H9 (cell line): ENCODE measurements at regions not wholly inside any gene's neighbourhood (a gene's known extent, or its start where the extent isn't known, plus 50 kb on each side); places are given as distances from the start of the nearest gene placed in this dataset.

Source experiments
- DNase-seq: peaks from one replicate; pipeline ENCODE4 v3.0.0-alpha.2; 2017
- H2AFZ ChIP-seq: one replicate; pipeline ENCODE4 v1.6.1; 2013; ENCODE audit warnings: mild to moderate bottlenecking, low read length, control low read depth, moderate library complexity
- H2AK5ac ChIP-seq: 2 replicates; pipeline ENCODE4 v1.6.1; 2013; ENCODE audit warnings: low read length, control low read depth, mixed read lengths; ENCODE audit not compliant: insufficient read length
- H2BK120ac ChIP-seq: one replicate; pipeline ENCODE4 v1.6.1; 2013; ENCODE audit warnings: low read depth, mild to moderate bottlenecking, low read length, control low read depth, inconsistent platforms; ENCODE audit not compliant: poor library complexity, severe bottlenecking
- H2BK12ac ChIP-seq: 2 replicates; pipeline ENCODE4 v1.6.1; 2013; ENCODE audit warnings: low read length, control low read depth, mixed read lengths, low read depth; ENCODE audit not compliant: insufficient read length
- H2BK15ac ChIP-seq: 2 replicates; pipeline ENCODE4 v1.6.1; 2013; ENCODE audit warnings: low read depth, low read length, control low read depth
- H2BK20ac ChIP-seq: one replicate; pipeline ENCODE4 v1.6.1; 2013; ENCODE audit warnings: low read depth, mild to moderate bottlenecking, low read length, control low read depth, inconsistent platforms; ENCODE audit not compliant: poor library complexity, severe bottlenecking
- H2BK5ac ChIP-seq: 2 replicates; pipeline ENCODE4 v1.6.1; 2013; ENCODE audit warnings: low read length, control low read depth, mixed read lengths; ENCODE audit not compliant: insufficient read length
- H3K14ac ChIP-seq: 2 replicates; pipeline ENCODE4 v1.6.1; 2013; ENCODE audit warnings: low read length, control low read depth; ENCODE audit not compliant: insufficient read depth
- H3K18ac ChIP-seq: 2 replicates; pipeline ENCODE4 v1.6.1; 2013; ENCODE audit warnings: low read depth, mild to moderate bottlenecking, mixed read lengths, low read length, control low read depth; ENCODE audit not compliant: insufficient read length
- H3K23ac ChIP-seq: 2 replicates; pipeline ENCODE4 v1.6.1; 2013; ENCODE audit warnings: low read length, control low read depth, mixed read lengths, low read depth; ENCODE audit not compliant: insufficient read length
- H3K23me2 ChIP-seq: 2 replicates; pipeline ENCODE4 v1.6.1; 2013; ENCODE audit warnings: low read depth, mild to moderate bottlenecking, mixed read lengths, low read length, control low read depth; ENCODE audit not compliant: insufficient read length, poor library complexity, severe bottlenecking
- H3K27ac ChIP-seq: 2 replicates; pipeline ENCODE4 v1.5.1; 2013; ENCODE audit warnings: low read length, control low read depth, mixed read lengths, low read depth; ENCODE audit not compliant: insufficient read length
- H3K27me3 ChIP-seq: 2 replicates; pipeline ENCODE4 v1.6.1; 2013; ENCODE audit warnings: low read length, control low read depth, inconsistent platforms; ENCODE audit not compliant: insufficient read depth
- H3K4ac ChIP-seq: 2 replicates; pipeline ENCODE4 v1.6.1; 2013; ENCODE audit warnings: low read depth, mild to moderate bottlenecking, control low read depth, inconsistent platforms, low read length, moderate library complexity
- H3K4me1 ChIP-seq: 2 replicates; pipeline ENCODE4 v1.6.1; 2013; ENCODE audit warnings: low read length, control low read depth, inconsistent platforms; ENCODE audit not compliant: insufficient read depth
- H3K4me2 ChIP-seq: 2 replicates; pipeline ENCODE4 v1.6.1; 2013; ENCODE audit warnings: low read length, control low read depth, mixed read lengths; ENCODE audit not compliant: insufficient read length, insufficient read depth
- H3K56ac ChIP-seq: 2 replicates; pipeline ENCODE4 v1.6.1; 2013; ENCODE audit warnings: low read depth, mild to moderate bottlenecking, mixed read lengths, low read length, control low read depth; ENCODE audit not compliant: insufficient read length
- H3K79me1 ChIP-seq: 2 replicates; pipeline ENCODE4 v1.6.1; 2013; ENCODE audit warnings: low read depth, mild to moderate bottlenecking, moderate library complexity, low read length, control low read depth, inconsistent platforms; ENCODE audit not compliant: insufficient read depth, poor library complexity, severe bottlenecking
- H3K79me2 ChIP-seq: 2 replicates; pipeline ENCODE4 v1.6.1; 2013; ENCODE audit warnings: low read length, control low read depth, inconsistent platforms; ENCODE audit not compliant: insufficient read depth
- H3K9ac ChIP-seq: 2 replicates; pipeline ENCODE4 v1.6.1; 2013; ENCODE audit warnings: low read length, control low read depth, mixed read lengths; ENCODE audit not compliant: insufficient read length; ENCODE audit errors: extremely low read depth
- H3K9me3 ChIP-seq: one replicate; pipeline ENCODE4 v1.6.1; 2013; ENCODE audit warnings: low read depth, low read length, inconsistent platforms; ENCODE audit not compliant: control insufficient read depth
- H3T11ph ChIP-seq: one replicate; pipeline ENCODE4 v1.6.1; 2013; ENCODE audit warnings: mild to moderate bottlenecking, low read length, control low read depth, inconsistent platforms
- H4K20me1 ChIP-seq: one replicate; pipeline ENCODE4 v1.6.1; 2013; ENCODE audit not compliant: control insufficient read depth, insufficient read length, insufficient read depth
- H4K5ac ChIP-seq: 2 replicates; pipeline ENCODE4 v1.6.1; 2013; ENCODE audit warnings: low read depth, mild to moderate bottlenecking, mixed read lengths, low read length, control low read depth; ENCODE audit not compliant: insufficient read length
- H4K8ac ChIP-seq: replicated peaks from 2 replicates; pipeline ENCODE4 v1.6.1; 2013; ENCODE audit warnings: low read length, control low read depth, mixed read lengths, low read depth; ENCODE audit not compliant: insufficient read length
- H4K91ac ChIP-seq: 2 replicates; pipeline ENCODE4 v1.6.1; 2013; ENCODE audit warnings: low read depth, mild to moderate bottlenecking, moderate library complexity, mixed read lengths, low read length, control low read depth; ENCODE audit not compliant: insufficient read length
- H3K27ac Mint-ChIP-seq, 3 experiments: 2 replicates in 2 of 3; 3 replicates in 1 of 3; pipeline ENCODE4 v1.8.0; 2020 to 2021; ENCODE audit warnings: mixed read lengths in 3 of 3, mild to moderate bottlenecking in 1 of 3, moderate library complexity in 1 of 3
- H3K27me3 Mint-ChIP-seq: 2 replicates; pipeline ENCODE4 v1.8.0; 2021; ENCODE audit warnings: low read depth, mild to moderate bottlenecking, moderate library complexity, mixed read lengths
- H3K36me3 Mint-ChIP-seq, 3 experiments: 2 replicates in 2 of 3; 3 replicates in 1 of 3; pipeline ENCODE4 v1.8.0; 2020 to 2021; ENCODE audit warnings: low read depth in 3 of 3, mixed read lengths in 3 of 3; ENCODE audit not compliant: insufficient read depth in 1 of 3
- H3K4me1 Mint-ChIP-seq, 2 experiments: 2 replicates each; pipeline ENCODE4 v1.8.0; 2020; ENCODE audit warnings: mixed read lengths in 2 of 2
- H3K4me3 Mint-ChIP-seq, 2 experiments: 2 replicates in 1 of 2; 3 replicates in 1 of 2; pipeline ENCODE4 v1.8.0; 2020 to 2021; ENCODE audit warnings: mild to moderate bottlenecking in 2 of 2, mixed read lengths in 2 of 2, moderate library complexity in 1 of 2
- H3K9me3 Mint-ChIP-seq, 2 experiments: 2 replicates in 1 of 2; 3 replicates in 1 of 2; pipeline ENCODE4 v1.8.0; 2020; ENCODE audit warnings: mild to moderate bottlenecking in 2 of 2, mixed read lengths in 2 of 2, moderate library complexity in 1 of 2
- WGBS: extraction: QIAGEN DNeasy Blood & Tissue Kit; methylation state at CpG from one replicate; pipeline ENCODE4 v1.1.7; 2013; ENCODE audit warnings: missing lambda C conversion rate, low lambda C conversion rate, mixed read lengths; ENCODE audit not compliant: insufficient read length; ENCODE audit errors: extremely low coverage; 5-methylcytosine and 5-hydroxymethylcytosine counted together
- TF ChIP-seq, protein P1 (sequence below): fragments of 200-600 bp; sonication (generic); conservative IDR thresholded peaks from 3 replicates; pipeline ENCODE4 v1.8.0; 2021; ENCODE audit warnings: antibody characterized with exemption, mild to moderate bottlenecking

DNA sequence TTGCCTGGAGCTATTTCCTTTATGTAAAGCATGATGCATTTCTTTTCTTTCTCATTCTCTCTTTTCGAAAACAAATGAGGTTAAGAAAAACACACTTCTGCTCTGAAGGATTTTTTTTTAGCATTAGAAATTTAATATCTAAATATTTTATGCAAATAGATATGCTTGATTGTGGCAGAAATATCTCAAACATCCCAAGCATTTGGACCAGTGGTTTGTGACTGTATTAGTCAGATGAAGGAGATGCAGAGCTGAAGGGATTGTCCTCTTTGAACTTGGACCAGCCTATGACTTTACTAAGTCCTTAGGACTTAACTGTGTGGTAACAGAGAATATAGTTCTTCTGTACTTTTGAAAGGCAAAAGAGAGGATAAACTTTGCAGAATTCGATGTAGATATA, 335.9 kb upstream of the NT5C1B start:
- no peaks in the 10 kb centered on the region for H3K79me2 ChIP-seq
- no peak overlapping the region for H4K8ac ChIP-seq
- H3K9me3 Mint-ChIP-seq, result peaks cover 3 to 5% of the 10 kb centered on the region in 2 experiments
- H3K4me1 Mint-ChIP-seq, result peaks cover 0 to 5% of the 10 kb centered on the region in 2 experiments; a peak in 2 of 4 replicates
- no peak overlapping the region for H3K18ac ChIP-seq
- H3K56ac ChIP-seq, result no peak overlapping the region
- H3K79me1 ChIP-seq, result no peaks in the 10 kb centered on the region
- H4K5ac ChIP-seq, result no peak overlapping the region
- no peaks in the 10 kb centered on the region for H3K4me1 ChIP-seq
- H3K14ac ChIP-seq, result no peak overlapping the region
- H3K23ac ChIP-seq, result no peak overlapping the region
- no peak overlapping the region for H3K27ac Mint-ChIP-seq
- no peak overlapping the region for H3K27ac ChIP-seq
- no peak overlapping the region for H3T11ph ChIP-seq
- no peak overlapping the region for H3K4me2 ChIP-seq
- no peak overlapping the region for H2AK5ac ChIP-seq
- H3K4ac ChIP-seq, result no peak overlapping the region
- H3K9me3 ChIP-seq, result no peaks in the 10 kb centered on the region
- no peak overlapping the region for H2BK15ac ChIP-seq
- no peaks in the 10 kb centered on the region for H4K20me1 ChIP-seq
- no peak overlapping the region for H3K9ac ChIP-seq
- TF ChIP-seq, protein P1, sequence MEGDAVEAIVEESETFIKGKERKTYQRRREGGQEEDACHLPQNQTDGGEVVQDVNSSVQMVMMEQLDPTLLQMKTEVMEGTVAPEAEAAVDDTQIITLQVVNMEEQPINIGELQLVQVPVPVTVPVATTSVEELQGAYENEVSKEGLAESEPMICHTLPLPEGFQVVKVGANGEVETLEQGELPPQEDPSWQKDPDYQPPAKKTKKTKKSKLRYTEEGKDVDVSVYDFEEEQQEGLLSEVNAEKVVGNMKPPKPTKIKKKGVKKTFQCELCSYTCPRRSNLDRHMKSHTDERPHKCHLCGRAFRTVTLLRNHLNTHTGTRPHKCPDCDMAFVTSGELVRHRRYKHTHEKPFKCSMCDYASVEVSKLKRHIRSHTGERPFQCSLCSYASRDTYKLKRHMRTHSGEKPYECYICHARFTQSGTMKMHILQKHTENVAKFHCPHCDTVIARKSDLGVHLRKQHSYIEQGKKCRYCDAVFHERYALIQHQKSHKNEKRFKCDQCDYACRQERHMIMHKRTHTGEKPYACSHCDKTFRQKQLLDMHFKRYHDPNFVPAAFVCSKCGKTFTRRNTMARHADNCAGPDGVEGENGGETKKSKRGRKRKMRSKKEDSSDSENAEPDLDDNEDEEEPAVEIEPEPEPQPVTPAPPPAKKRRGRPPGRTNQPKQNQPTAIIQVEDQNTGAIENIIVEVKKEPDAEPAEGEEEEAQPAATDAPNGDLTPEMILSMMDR, result no peak
- no peak overlapping the region for H2BK5ac ChIP-seq
- no peak overlapping the region for H2BK12ac ChIP-seq
- no peak overlapping the region for H3K4me3 Mint-ChIP-seq
- H2BK120ac ChIP-seq, result no peak overlapping the region
- no peak for DNase-seq
- H2AFZ ChIP-seq, result no peak overlapping the region
- H3K36me3 Mint-ChIP-seq, result peaks cover 0 to 5% (median 2%) of the 10 kb centered on the region in 3 experiments; a peak in 4 of 7 replicates
- H3K23me2 ChIP-seq, result no peaks in the 10 kb centered on the region
- H3K27me3 Mint-ChIP-seq, result no peaks in the 10 kb centered on the region
- no peak overlapping the region for H4K91ac ChIP-seq
- H2BK20ac ChIP-seq, result no peak overlapping the region
- no peaks in the 10 kb centered on the region for H3K27me3 ChIP-seq
- no CpG with 5 or more reads among the region's 2 CpGs for WGBS
